Lower leg skin (tissue), 4 donors: ENCODE measurements at regions not wholly inside any gene's neighbourhood (a gene's known extent, or its start where the extent isn't known, plus 50 kb on each side); places are given as distances from the start of the nearest gene placed in this dataset.

ENCODE experiments used
- DNase-seq, 2 donors: peaks; one replicate each; pipeline ENCODE4 v3.0.0-alpha.2; 2019; ENCODE audit warnings: low spot score in 2 of 2
- H3K4me3 ChIP-seq: fragments of 200-600 bp; sonication (generic); 2 replicates; pipeline ENCODE4 v1.5.1; 2017; ENCODE audit warnings: mild to moderate bottlenecking, low read depth; ENCODE audit not compliant: poor library complexity, severe bottlenecking
- CTCF ChIP-seq, 3 donors: fragments of 450-650 bp; IDR thresholded peaks; one replicate each; pipeline ENCODE4 v1.5.1; 2016; ENCODE audit warnings: antibody characterized with exemption in 3 of 3, mild to moderate bottlenecking in 3 of 3, moderate library complexity in 2 of 3
- POLR2A ChIP-seq, 2 donors: fragments of 450-650 bp; IDR thresholded peaks; one replicate each; pipeline ENCODE4 v1.6.1; 2016 to 2017; ENCODE audit warnings: antibody characterized with exemption in 2 of 2, mild to moderate bottlenecking in 1 of 2, moderate library complexity in 1 of 2
- WGBS, 2 donors: methylation state at CpG; one replicate each; pipeline ENCODE4 v1.1.5; 2018; 5-methylcytosine and 5-hydroxymethylcytosine counted together
- intact Hi-C: fragments of 100-400 bp; cut with DNase I; formaldehyde crosslinking; loops from one replicate; pipeline ENCODE4 v1.15.0; 2023; ENCODE audit warnings: low total_unique reads

GRCh38 chr6:12493446-12493845 is 203.3 kb downstream of the EDN1 start:
- 93 to 96% methylated on average over 4 of the region's 4 CpGs for WGBS, 2 donors
- no peak for DNase-seq
- no peak overlapping the region for H3K4me3 ChIP-seq
- TF ChIP-seq POLR2A (IDR thresholded peaks at IDR 0.05) (no peak), CTCF (IDR thresholded peaks at IDR 0.05) (no peak)
- intact Hi-C loops, result no loop called here

GRCh38 chr6:12494161-12494560 is 204.0 kb downstream of the EDN1 start:
- no peak overlapping the region for H3K4me3 ChIP-seq
- DNase-seq, result no peak
- 86 to 91% methylated on average over 7 of the region's 7 CpGs for WGBS, 2 donors
- intact Hi-C loops, result no loop called here
- TF ChIP-seq POLR2A (IDR thresholded peaks at IDR 0.05), result no peak
- TF ChIP-seq CTCF (IDR thresholded peaks at IDR 0.05), result no peak

- TF ChIP-seq CTCF (IDR thresholded peaks at IDR 0.05), result no peak
- no peak for TF ChIP-seq POLR2A (IDR thresholded peaks at IDR 0.05)
- 68 to 73% methylated on average over 1 of the region's 1 CpG for WGBS, 2 donors
Measured at GRCh38 chr6:12501990-12502389, 211.8 kb downstream of the EDN1 start.

GRCh38 chr6:12504325-12504966 is 212.1 kb upstream of the PHACTR1 start:
- 96 to 97% methylated on average over 2 of the region's 2 CpGs for WGBS, 2 donors
- TF ChIP-seq CTCF (IDR thresholded peaks at IDR 0.05), result no peak
- TF ChIP-seq POLR2A (IDR thresholded peaks at IDR 0.05), result no peak
- DNase-seq, result no peak
- intact Hi-C loops, result no loop called here
- H3K4me3 ChIP-seq, result no peak overlapping the region

More at GRCh38 chr6:12501990-12502389, 211.8 kb downstream of the EDN1 start:
- DNase-seq, result no peak
- intact Hi-C loops, result no loop called here
- no peak overlapping the region for H3K4me3 ChIP-seq

- intact Hi-C loops, result no loop called here
- 33 to 45% methylated on average over 4 of the region's 4 CpGs for WGBS, 2 donors
- no peak overlapping the region for H3K4me3 ChIP-seq
- TF ChIP-seq CTCF (IDR thresholded peaks at IDR 0.05) (no peak), POLR2A (IDR thresholded peaks at IDR 0.05) (no peak)
- DNase-seq, result no peak
Measured at GRCh38 chr6:12505486-12505885, 211.1 kb upstream of the PHACTR1 start.

- intact Hi-C loops, result no loop called here
- no peak overlapping the region for H3K4me3 ChIP-seq
- DNase-seq, result no peak
- TF ChIP-seq POLR2A (IDR thresholded peaks at IDR 0.05), result no peak
- TF ChIP-seq CTCF (IDR thresholded peaks at IDR 0.05), result no peak
- WGBS, 2 donors, result 40 to 45% methylated on average over 2 of the region's 2 CpGs
Measured at GRCh38 chr6:12506159-12506558, 210.4 kb upstream of the PHACTR1 start.
